ENCODE measurements at regions not wholly inside any gene's neighbourhood (a gene's known extent, or its start where the extent isn't known, plus 50 kb on each side); places are given as distances from the start of the nearest gene placed in this dataset.

GRCh38 chr9:91102269-91102668 lies 259.4 kb downstream of the AUH start:
- no peak for DNase-seq

- no peak for DNase-seq
These were observed 257.8 kb downstream of the AUH start for GRCh38 chr9:91103931-91104330.

- DNase-seq: no peak
These were observed 255.2 kb downstream of the AUH start for GRCh38 chr9:91106415-91107081.

GRCh38 chr9:91111226-91111625 lies 250.5 kb downstream of the AUH start:
- no peak for DNase-seq

- DNase-seq: no peak
These were observed 249.8 kb downstream of the AUH start for GRCh38 chr9:91111876-91112275.

- no peak for DNase-seq
These were observed 248.7 kb downstream of the AUH start for GRCh38 chr9:91113016-91113415.

- no peak for DNase-seq
These were observed 247.3 kb downstream of the AUH start for GRCh38 chr9:91114450-91114849.

GRCh38 chr9:91116211-91116610 lies 245.5 kb downstream of the AUH start:
- no peak for DNase-seq

GRCh38 chr9:91116711-91117110 lies 245.0 kb downstream of the AUH start:
- DNase-seq: no peak

GRCh38 chr9:91117474-91117891 lies 244.2 kb downstream of the AUH start:
- no peak for DNase-seq

GRCh38 chr9:91117959-91118703 lies 243.6 kb downstream of the AUH start:
- DNase-seq: no peak

GRCh38 chr9:91118704-91119025 lies 243.1 kb downstream of the AUH start:
- no peak for DNase-seq

GRCh38 chr9:91119142-91119541 lies 242.6 kb downstream of the AUH start:
- DNase-seq: no peak

- no peak for DNase-seq
These were observed 242.0 kb downstream of the AUH start for GRCh38 chr9:91119679-91120078.

- no peak for DNase-seq
These were observed 241.5 kb downstream of the AUH start for GRCh38 chr9:91120200-91120599.

GRCh38 chr9:91122755-91123154 lies 239.0 kb downstream of the AUH start:
- no peak for DNase-seq

GRCh38 chr9:91126761-91127445 lies 234.8 kb downstream of the AUH start:
- DNase-seq: no peak

- no peak for DNase-seq
These were observed 234.1 kb downstream of the AUH start for GRCh38 chr9:91127653-91128052.

- no peak for DNase-seq
These were observed 230.9 kb downstream of the AUH start for GRCh38 chr9:91130796-91131318.

GRCh38 chr9:91131433-91131839 lies 230.3 kb downstream of the AUH start:
- DNase-seq: no peak

GRCh38 chr9:91132576-91133073 lies 229.1 kb downstream of the AUH start:
- DNase-seq: no peak

GRCh38 chr9:91134608-91135007 lies 227.1 kb downstream of the AUH start:
- DNase-seq: no peak

GRCh38 chr9:91137391-91137790 lies 224.3 kb downstream of the AUH start:
- no peak for DNase-seq

GRCh38 chr9:91138760-91139159 lies 223.0 kb downstream of the AUH start:
- DNase-seq: no peak

All from GF-D8 (cell line).